Dermis blood vessel endothelial cell (primary cell): ENCODE measurements at regions not wholly inside any gene's neighbourhood (a gene's known extent, or its start where the extent isn't known, plus 50 kb on each side); places are given as distances from the start of the nearest gene placed in this dataset.
A peak's percentile ranks its signal among the peaks of the same experiment; 100 is the strongest.
"Not testable (repeated sequence)": the region's sequence is repeated elsewhere in the genome, so short reads cannot be mapped to it uniquely, and the experiment has no call there.

Experiments used
- DNase-seq: peaks from one replicate; pipeline ENCODE4 v3.0.0; 2010

GRCh38 chr10:38364073-38364472, 269.9 kb downstream of the ZNF37A start:
- not testable (repeated sequence) for DNase-seq

GRCh38 chr10:38365917-38366316, 271.8 kb downstream of the ZNF37A start:
- peak; percentile 60 for DNase-seq

- DNase-seq: not testable (repeated sequence)
Measured at GRCh38 chr10:38383800-38384199, 289.7 kb downstream of the ZNF37A start.

GRCh38 chr10:38386869-38387268, 292.7 kb downstream of the ZNF37A start:
- DNase-seq: not testable (repeated sequence)

GRCh38 chr10:38390725-38391124, 296.6 kb downstream of the ZNF37A start:
- DNase-seq: not testable (repeated sequence)

GRCh38 chr10:38395465-38395864, 301.3 kb downstream of the ZNF37A start:
- DNase-seq: not testable (repeated sequence)

GRCh38 chr10:38396178-38396954, 302.2 kb downstream of the ZNF37A start:
- not testable (repeated sequence) for DNase-seq

- not testable (repeated sequence) for DNase-seq
Measured at GRCh38 chr10:38401565-38401964, 307.4 kb downstream of the ZNF37A start.

- peak; percentile 95 for DNase-seq
Measured at GRCh38 chr10:38402442-38403346, 308.6 kb downstream of the ZNF37A start.

- peak; percentile 5 for DNase-seq
Measured at GRCh38 chr10:38403347-38404117, 309.4 kb downstream of the ZNF37A start.

- DNase-seq: not testable (repeated sequence)
Measured at GRCh38 chr10:38423634-38424033, 329.5 kb downstream of the ZNF37A start.

- DNase-seq: not testable (repeated sequence)
Measured at GRCh38 chr10:38430242-38430641, 336.1 kb downstream of the ZNF37A start.

GRCh38 chr10:38437359-38437758, 343.2 kb downstream of the ZNF37A start:
- DNase-seq: not testable (repeated sequence)

- not testable (repeated sequence) for DNase-seq
Measured at GRCh38 chr10:38448614-38449355, 354.6 kb downstream of the ZNF37A start.

GRCh38 chr10:38449618-38450017, 355.5 kb downstream of the ZNF37A start:
- not testable (repeated sequence) for DNase-seq

- not testable (repeated sequence) for DNase-seq
Measured at GRCh38 chr10:38450372-38451057, 356.4 kb downstream of the ZNF37A start.

- DNase-seq: not testable (repeated sequence)
Measured at GRCh38 chr10:38451306-38451967, 357.3 kb downstream of the ZNF37A start.
